ENCODE measurements at regions not wholly inside any gene's neighbourhood (a gene's known extent, or its start where the extent isn't known, plus 50 kb on each side); places are given as distances from the start of the nearest gene placed in this dataset.
"Not testable (repeated sequence)": the region's sequence is repeated elsewhere in the genome, so short reads cannot be mapped to it uniquely, and the experiment has no call there.

- H3K36me3 Mint-ChIP-seq (ENCODE audit: low read depth); H3K4me1 Mint-ChIP-seq (ENCODE audit: low read depth); H3K4me3 Mint-ChIP-seq (ENCODE audit: low read depth); DNase-seq (ENCODE audit: low spot score); H3K27ac Mint-ChIP-seq; intact Hi-C loops (cut with micrococcal nuclease): not testable (repeated sequence)
- Mint-ChIP-seq H3K27me3 (ENCODE audit: low read depth) (peaks cover 43% of the 10 kb centered on the region), H3K9me3 (peaks cover 17% of the 10 kb centered on the region)
Measured at GRCh38 chr9:22231309-22231708, 215.3 kb upstream of the DMRTA1 start.

- Mint-ChIP-seq H3K9me3 (peaks cover 17% of the 10 kb centered on the region), H3K4me3 (ENCODE audit: low read depth) (no peak overlapping the region), H3K4me1 (ENCODE audit: low read depth) (peaks cover 14% of the 10 kb centered on the region), H3K27me3 (ENCODE audit: low read depth) (peaks cover 38% of the 10 kb centered on the region), H3K27ac (no peak overlapping the region), H3K36me3 (ENCODE audit: low read depth) (no peaks in the 10 kb centered on the region)
- intact Hi-C loops (cut with micrococcal nuclease) = no loop called here
- DNase-seq (ENCODE audit: low spot score) = no peak
Measured at GRCh38 chr9:22232971-22233370, 213.7 kb upstream of the DMRTA1 start.

GRCh38 chr9:22237497-22238363 lies 208.9 kb upstream of the DMRTA1 start:
- Mint-ChIP-seq H3K27ac (no peak overlapping the region), H3K4me3 (ENCODE audit: low read depth) (no peak overlapping the region), H3K27me3 (ENCODE audit: low read depth) (peaks cover 42% of the 10 kb centered on the region), H3K9me3 (peaks cover under 1% of the 10 kb centered on the region), H3K36me3 (ENCODE audit: low read depth) (no peaks in the 10 kb centered on the region), H3K4me1 (ENCODE audit: low read depth) (peaks cover 52% of the 10 kb centered on the region)
- DNase-seq (ENCODE audit: low spot score) = no peak
- intact Hi-C loops (cut with micrococcal nuclease) = loop anchor here (5.0 kb wide), 1 partner anchor 245 kb away; the partner anchor contains the start of genes CDKN2A and CDKN2B-AS1

GRCh38 chr9:22238809-22239684 lies 207.6 kb upstream of the DMRTA1 start:
- Mint-ChIP-seq H3K4me1 (ENCODE audit: low read depth) (peaks cover 52% of the 10 kb centered on the region), H3K9me3 (no peaks in the 10 kb centered on the region), H3K36me3 (ENCODE audit: low read depth) (no peaks in the 10 kb centered on the region), H3K27ac (no peak overlapping the region), H3K4me3 (ENCODE audit: low read depth) (no peak overlapping the region), H3K27me3 (ENCODE audit: low read depth) (peaks cover 41% of the 10 kb centered on the region)
- intact Hi-C loops (cut with micrococcal nuclease) = loop anchor here (5.0 kb wide), 1 partner anchor 247 kb away; the partner anchor contains the start of genes CDKN2A and CDKN2B-AS1
- DNase-seq (ENCODE audit: low spot score) = no peak

DNA sequence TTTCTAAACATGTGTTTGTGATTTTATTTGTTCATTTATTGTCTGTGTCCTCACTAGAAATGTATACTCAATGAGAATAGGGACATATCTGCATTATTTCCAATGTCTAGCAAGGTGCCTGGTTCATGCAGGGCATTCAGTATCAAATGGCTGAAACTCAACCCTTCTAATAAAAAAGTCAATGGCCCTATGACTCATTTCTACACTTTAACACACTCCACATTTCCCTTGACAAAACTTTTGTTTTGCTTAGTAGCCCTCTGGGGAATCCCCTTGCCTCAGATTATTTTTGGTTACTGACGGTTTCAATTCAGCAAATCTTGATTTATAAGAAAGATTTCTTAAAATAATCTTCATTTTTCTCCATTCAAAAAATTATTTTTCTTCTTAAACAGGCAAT lies 206.0 kb upstream of the DMRTA1 start:
- H3K4me1 Mint-ChIP-seq (ENCODE audit: low read depth) = peaks cover 50% of the 10 kb centered on the region
- H3K9me3 Mint-ChIP-seq = no peaks in the 10 kb centered on the region
- no peak overlapping the region for H3K27ac Mint-ChIP-seq
- peak overlapping the region; percentile 48 for H3K4me3 Mint-ChIP-seq (ENCODE audit: low read depth)
- H3K27me3 Mint-ChIP-seq (ENCODE audit: low read depth) = peaks cover 33% of the 10 kb centered on the region
- no peaks in the 10 kb centered on the region for H3K36me3 Mint-ChIP-seq (ENCODE audit: low read depth)
- intact Hi-C loops (cut with micrococcal nuclease) = loop anchor here (1.0 to 5.0 kb wide), 6 partner anchors 30 to 426 kb away; no protein-coding TSS in a partner anchor
- no peak for DNase-seq (ENCODE audit: low spot score)

DNA sequence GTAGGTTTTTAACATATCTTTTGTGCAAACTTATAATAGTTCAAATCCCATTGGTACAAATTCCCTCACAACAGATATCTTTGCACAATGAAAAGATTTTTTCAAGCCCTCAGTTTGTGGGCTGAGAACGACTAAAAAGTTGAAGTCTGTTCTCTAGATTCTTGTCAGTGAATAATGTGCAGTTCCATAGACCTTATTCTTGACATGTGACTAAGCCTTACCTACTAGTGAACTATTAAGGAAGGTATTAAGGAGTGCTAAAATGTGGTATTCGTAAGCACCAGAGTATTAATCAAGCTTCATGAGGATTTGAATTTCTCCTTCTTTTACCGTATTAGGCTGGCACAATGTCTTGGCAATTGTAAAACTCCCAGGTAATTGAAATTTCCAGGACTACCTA lies 205.6 kb upstream of the DMRTA1 start:
- DNase-seq (ENCODE audit: low spot score) = no peak
- Mint-ChIP-seq H3K4me3 (ENCODE audit: low read depth) (no peak overlapping the region), H3K4me1 (ENCODE audit: low read depth) (peaks cover 47% of the 10 kb centered on the region), H3K27me3 (ENCODE audit: low read depth) (peaks cover 31% of the 10 kb centered on the region), H3K27ac (no peak overlapping the region), H3K36me3 (ENCODE audit: low read depth) (no peaks in the 10 kb centered on the region), H3K9me3 (no peaks in the 10 kb centered on the region)
- intact Hi-C loops (cut with micrococcal nuclease) = loop anchor here (5.0 kb wide), 1 partner anchor 209 kb away; no protein-coding TSS in a partner anchor

DNA sequence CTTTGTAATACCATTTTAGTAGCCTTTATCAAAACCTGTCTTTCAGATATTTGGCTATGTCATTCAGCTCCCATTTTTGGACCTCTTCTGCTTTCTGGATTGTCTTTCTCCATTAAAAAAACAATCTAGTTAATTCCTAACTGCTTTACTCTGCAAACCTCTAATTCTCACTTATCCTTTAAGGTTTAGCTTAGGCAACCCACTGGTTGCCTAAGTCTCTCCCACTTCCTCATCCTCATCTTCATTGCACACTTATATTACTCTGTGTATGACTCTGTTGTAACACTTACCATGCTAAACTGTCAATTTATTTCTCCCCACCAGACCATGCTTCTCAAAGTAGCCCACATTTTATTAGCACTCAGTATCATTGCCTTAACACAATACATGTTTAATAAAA lies 205.0 kb upstream of the DMRTA1 start:
- Mint-ChIP-seq H3K4me3 (ENCODE audit: low read depth) (no peak overlapping the region), H3K9me3 (no peaks in the 10 kb centered on the region), H3K27me3 (ENCODE audit: low read depth) (peaks cover 31% of the 10 kb centered on the region), H3K36me3 (ENCODE audit: low read depth) (no peaks in the 10 kb centered on the region), H3K4me1 (ENCODE audit: low read depth) (peaks cover 47% of the 10 kb centered on the region), H3K27ac (no peak overlapping the region)
- DNase-seq (ENCODE audit: low spot score) = no peak
- intact Hi-C loops (cut with micrococcal nuclease) = loop anchor here (5.0 kb wide), 1 partner anchor 209 kb away; no protein-coding TSS in a partner anchor

- H3K4me1 Mint-ChIP-seq (ENCODE audit: low read depth) = peaks cover 26% of the 10 kb centered on the region
- no peaks in the 10 kb centered on the region for H3K9me3 Mint-ChIP-seq
- intact Hi-C loops (cut with micrococcal nuclease) = loop anchor here (1.0 to 5.0 kb wide), 2 partner anchors 210 to 212 kb away; no protein-coding TSS in a partner anchor
- no peak overlapping the region for H3K27ac Mint-ChIP-seq
- H3K36me3 Mint-ChIP-seq (ENCODE audit: low read depth) = no peaks in the 10 kb centered on the region
- H3K4me3 Mint-ChIP-seq (ENCODE audit: low read depth) = no peak overlapping the region
- peaks cover 50% of the 10 kb centered on the region for H3K27me3 Mint-ChIP-seq (ENCODE audit: low read depth)
- no peak for DNase-seq (ENCODE audit: low spot score)
Measured at GRCh38 chr9:22244139-22245011, 202.2 kb upstream of the DMRTA1 start.

DNA sequence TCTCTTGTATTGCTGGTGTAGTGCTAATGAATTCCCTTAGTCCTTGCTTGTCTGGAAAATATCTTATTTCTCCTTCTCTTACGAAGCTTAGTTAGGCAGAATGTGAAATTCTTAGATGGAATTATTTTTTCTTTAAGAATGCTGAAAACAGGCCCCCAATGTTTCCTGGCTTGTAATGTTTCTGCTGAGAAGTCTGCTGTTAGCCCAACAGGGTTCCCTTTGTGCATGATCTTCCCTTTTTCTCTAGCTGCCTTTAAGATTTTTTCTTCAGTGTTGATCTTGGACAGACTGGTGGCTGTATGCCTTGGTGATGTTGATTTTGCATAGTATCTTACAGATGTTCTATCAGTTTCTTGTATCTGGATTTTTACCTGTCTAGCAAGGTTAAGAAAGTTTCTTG lies 191.3 kb upstream of the DMRTA1 start:
- no peaks in the 10 kb centered on the region for H3K4me1 Mint-ChIP-seq (ENCODE audit: low read depth)
- H3K27me3 Mint-ChIP-seq (ENCODE audit: low read depth) = peaks cover 12% of the 10 kb centered on the region
- no peak overlapping the region for H3K27ac Mint-ChIP-seq
- H3K4me3 Mint-ChIP-seq (ENCODE audit: low read depth) = no peak overlapping the region
- intact Hi-C loops (cut with micrococcal nuclease) = no loop called here
- no peak for DNase-seq (ENCODE audit: low spot score)
- H3K9me3 Mint-ChIP-seq = peaks cover 6% of the 10 kb centered on the region
- no peaks in the 10 kb centered on the region for H3K36me3 Mint-ChIP-seq (ENCODE audit: low read depth)

DNA sequence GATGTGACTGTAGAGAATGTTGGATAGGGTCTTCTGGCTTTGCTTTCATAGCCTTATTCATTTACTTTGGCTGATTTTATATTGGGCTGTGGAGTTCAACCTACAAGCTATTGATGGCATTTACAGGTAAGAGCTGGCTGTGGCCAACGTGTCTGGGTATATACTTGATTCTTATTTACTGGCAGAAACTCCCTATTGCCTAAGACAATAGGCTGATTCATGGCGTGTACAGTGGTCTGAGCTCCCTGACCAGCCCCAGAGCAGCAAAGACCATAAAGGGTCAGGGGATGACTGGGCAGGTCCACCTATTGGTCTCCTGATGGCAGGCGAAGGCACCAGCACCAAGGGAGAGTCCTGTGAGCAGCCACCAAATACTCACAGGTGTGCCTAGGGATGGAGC lies 190.2 kb upstream of the DMRTA1 start:
- intact Hi-C loops (cut with micrococcal nuclease) = no loop called here
- Mint-ChIP-seq H3K36me3 (ENCODE audit: low read depth) (no peaks in the 10 kb centered on the region), H3K27ac (no peak overlapping the region), H3K9me3 (peaks cover 6% of the 10 kb centered on the region), H3K4me1 (ENCODE audit: low read depth) (no peaks in the 10 kb centered on the region), H3K27me3 (ENCODE audit: low read depth) (peaks cover 12% of the 10 kb centered on the region), H3K4me3 (ENCODE audit: low read depth) (no peak overlapping the region)
- no peak for DNase-seq (ENCODE audit: low spot score)

GRCh38 chr9:22257026-22257816 lies 189.4 kb upstream of the DMRTA1 start:
- Mint-ChIP-seq H3K9me3 (no peaks in the 10 kb centered on the region), H3K4me3 (ENCODE audit: low read depth) (no peak overlapping the region), H3K36me3 (ENCODE audit: low read depth) (no peaks in the 10 kb centered on the region), H3K27ac (no peak overlapping the region), H3K4me1 (ENCODE audit: low read depth) (no peaks in the 10 kb centered on the region), H3K27me3 (ENCODE audit: low read depth) (peaks cover 9% of the 10 kb centered on the region)
- DNase-seq (ENCODE audit: low spot score) = no peak
- intact Hi-C loops (cut with micrococcal nuclease) = no loop called here
